Stimulated activated naive CD4-positive, alpha-beta T cell (primary cell): ENCODE measurements at regions not wholly inside any gene's neighbourhood (a gene's known extent, or its start where the extent isn't known, plus 50 kb on each side); places are given as distances from the start of the nearest gene placed in this dataset.
"Not testable (repeated sequence)": the region's sequence is repeated elsewhere in the genome, so short reads cannot be mapped to it uniquely, and the experiment has no call there.

Experiments
- DNase-seq, 6 experiments: peaks; one replicate each; lab custom pipeline; 2025; lab: John Stamatoyannopoulos, UW

DNA sequence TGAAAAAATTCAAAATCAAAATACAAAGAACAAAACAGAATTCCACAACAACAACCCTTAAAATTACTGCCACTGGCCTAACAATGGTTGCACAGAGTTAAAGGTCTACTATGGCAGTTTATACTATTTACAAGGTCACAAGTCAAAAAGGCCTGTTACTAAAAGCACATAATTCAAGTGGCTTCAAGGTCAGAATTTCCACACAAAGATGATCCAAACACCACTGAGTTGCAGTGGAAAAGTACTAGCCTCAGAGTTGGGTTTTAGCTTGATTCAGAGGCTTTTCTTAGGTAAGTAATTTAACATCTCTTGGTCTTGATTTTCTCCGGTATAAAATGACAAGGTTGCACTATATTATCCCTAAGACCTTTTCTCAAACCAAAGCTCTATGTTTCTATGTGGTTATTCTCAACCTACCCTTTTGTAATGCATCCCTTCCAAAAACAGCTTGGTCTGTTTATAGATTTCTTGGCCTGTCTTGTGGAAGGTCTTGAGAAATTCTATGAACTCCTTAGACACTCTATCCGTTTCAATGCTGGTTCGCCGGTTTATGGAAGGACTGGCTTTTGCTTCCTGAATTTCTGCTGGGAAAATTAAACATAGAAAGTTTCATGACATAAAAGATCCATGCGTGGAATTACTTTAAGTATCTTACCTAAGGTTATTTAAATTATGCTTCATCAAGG, 69.5 kb downstream of the MDH2 start:
- DNase-seq, result not testable (repeated sequence)

DNA sequence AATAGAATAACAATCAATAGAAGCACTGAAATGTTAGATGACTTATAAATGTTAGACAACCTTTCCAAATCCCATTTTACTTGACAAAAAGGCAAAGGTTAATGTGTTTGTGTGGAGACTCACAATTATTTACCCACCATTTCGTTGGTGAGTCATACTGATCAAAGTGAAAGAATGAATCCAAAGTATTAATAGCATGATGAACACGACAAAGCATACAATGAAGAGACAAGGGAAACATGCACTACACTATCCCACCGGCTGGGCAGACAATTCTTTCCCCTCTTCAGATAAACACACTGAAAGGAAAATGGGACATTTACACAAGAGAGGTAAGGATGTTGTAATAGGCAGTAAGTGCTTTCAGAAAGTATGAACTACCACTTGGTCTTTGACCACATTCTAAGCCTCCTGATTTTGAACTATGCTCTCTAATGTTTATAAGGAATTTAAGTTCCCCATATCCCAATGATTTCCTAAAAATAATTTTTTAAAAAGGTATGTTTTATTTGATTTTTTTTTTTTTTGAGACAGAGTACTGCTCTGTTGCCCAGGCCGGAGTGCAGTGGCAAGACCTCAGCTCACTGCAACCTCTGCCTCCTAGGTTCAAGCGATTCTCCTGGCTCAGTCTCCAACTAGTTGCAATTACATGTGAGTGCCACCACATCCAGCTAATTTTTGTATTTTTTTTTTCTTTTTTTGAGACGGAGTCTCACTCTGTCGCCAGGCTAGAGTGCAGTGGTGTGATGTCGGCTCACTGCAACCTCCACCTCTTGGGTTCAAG, 70.5 kb downstream of the MDH2 start:
- not testable (repeated sequence) for DNase-seq

DNA sequence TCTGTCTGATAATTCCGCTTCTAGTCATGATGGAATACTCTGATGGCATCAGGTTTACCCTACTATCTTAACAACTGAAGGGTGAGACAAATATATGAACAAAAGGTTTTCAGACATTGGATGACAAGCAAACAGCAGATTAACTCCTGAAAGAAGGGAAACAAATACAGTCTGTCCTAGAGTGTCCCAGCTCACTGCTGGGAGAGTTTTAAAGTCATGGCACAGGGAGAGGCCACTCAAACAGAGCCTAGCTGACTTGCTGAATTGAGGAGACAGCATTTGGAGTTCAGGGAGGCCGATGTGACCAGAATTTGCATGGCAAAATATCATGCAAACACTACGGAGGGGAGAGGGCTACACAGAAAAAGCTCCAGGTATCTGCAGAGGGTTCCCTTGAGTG, 73.1 kb downstream of the MDH2 start:
- DNase-seq, result no peak

DNA sequence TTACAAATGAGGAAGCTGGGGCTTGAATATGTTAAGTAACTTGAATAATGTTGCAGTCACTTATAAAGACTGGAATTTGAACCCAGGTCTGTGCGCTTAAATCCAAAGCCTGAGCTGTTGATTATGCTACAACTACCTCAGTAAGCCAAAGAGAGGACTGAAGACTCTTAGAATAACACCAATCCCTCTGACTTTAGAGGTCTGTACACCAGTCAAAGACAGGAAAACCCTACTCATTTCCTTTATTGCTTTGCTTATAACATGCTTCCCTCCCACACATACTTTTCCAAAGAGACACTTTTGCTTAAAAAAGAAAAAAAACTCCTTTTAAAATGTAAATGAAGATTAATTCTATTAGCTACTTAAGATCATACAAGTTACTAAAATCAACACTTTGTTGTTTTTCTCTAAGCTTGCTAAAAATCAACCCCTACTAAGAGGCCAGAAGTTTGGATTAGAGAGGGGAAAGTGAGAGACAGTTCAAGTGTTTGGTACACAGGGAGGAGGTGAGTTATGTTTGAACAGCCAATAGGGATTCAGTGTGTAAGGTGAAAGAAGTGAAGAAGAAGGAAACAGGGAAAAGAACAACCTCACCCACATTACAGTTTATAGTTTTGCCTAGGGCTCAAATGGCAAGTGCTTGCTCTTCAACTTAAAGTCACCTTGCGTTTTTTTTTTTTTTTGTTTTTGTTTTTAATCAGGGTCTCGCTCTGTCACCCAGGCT, 74.8 kb downstream of the MDH2 start:
- DNase-seq, result no peak

DNA sequence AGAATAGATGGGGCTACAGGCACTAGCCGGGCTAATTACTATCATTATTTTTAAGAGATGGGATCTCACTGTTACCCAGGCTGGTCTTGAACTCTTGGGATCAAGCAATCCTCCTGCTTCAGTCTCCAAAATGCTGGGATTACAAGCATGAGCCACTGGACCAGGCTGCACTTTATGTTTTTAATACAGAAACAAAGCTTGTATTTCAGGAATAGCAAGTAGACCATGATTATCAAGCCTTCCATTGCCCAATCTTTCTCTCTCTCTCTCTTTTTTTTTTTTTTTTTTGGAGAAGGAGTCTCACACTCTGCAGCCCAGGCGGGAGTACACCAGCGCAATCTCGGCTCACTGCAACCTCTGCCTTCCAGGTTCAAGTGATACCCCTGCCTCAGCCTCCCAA, 75.4 kb downstream of the MDH2 start:
- DNase-seq, result no peak

DNA sequence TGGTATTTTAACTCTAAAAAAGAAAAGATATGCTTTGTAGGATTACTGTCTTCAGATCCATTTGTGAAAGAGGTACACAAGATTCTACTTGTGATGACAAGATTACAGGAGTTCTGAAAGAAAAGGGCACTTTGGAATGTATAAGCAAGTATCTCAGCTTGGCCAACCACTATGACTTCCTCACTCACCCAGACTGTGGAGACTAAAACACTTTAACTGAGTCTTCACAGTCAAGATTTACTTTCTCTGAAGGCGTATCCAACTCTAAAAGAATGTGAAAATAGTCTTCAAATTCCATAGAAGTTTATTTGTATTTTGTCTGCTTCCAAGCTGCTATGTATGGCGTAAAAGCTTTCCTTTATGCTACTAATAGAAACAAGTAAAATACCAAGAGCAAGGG, 76.1 kb upstream of the SRRM3 start:
- DNase-seq, result no peak

DNA sequence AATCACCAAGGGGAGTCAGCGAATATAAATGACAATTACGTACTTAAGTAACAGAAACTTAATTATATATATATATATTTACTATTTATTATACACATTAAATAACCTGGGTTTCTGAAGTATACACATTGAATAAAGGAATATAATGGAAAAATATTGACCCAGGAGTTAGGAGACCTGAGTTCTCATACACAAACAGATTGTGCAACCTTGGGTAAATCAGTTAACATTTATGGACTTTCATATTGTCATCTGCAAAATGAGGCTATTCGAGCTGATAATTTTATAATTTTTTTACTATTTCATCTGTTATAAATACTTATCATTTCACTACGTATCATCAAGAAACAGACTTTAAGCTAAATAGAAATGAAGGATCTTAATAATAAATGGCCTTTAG, 75.1 kb upstream of the SRRM3 start:
- DNase-seq, result no peak

DNA sequence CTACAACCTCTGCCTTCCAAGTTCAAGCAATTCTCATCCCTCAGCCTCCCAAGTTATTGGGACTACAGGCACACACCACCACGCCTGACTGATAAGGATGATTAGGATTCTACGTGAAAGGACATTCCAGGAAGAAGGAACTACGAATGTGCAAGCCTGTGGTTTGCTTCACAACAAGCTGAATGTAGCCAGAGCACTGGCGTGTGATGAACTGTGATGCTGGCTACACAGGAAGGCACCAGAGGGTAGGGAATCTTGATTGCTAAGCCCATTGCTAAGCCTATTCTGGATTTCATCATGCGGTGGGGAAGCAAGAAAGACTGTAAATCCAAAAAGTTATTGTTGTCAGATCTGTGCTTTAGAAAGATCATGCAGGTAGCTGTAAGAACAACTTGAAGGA, 72.3 kb upstream of the SRRM3 start:
- DNase-seq, result no peak

DNA sequence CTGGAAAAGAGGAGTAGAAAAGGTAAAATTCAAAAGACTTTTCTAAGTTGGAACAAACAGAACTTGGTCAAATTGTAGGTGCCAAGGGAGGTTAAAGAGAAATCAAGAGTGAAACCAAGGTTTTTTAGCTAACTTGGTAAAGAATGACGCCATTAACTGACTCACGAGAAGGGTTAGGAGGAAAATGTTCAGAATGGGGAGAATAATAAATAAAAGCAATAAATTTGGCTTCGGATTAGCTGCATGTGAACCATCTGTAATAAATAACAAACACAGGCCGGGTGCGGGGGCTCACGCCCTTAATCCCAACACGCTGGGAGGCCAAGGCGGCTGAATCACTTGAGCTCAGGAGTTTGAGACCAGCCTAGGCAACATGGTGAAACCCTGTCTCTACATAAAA, 71.9 kb upstream of the SRRM3 start:
- no peak for DNase-seq

DNA sequence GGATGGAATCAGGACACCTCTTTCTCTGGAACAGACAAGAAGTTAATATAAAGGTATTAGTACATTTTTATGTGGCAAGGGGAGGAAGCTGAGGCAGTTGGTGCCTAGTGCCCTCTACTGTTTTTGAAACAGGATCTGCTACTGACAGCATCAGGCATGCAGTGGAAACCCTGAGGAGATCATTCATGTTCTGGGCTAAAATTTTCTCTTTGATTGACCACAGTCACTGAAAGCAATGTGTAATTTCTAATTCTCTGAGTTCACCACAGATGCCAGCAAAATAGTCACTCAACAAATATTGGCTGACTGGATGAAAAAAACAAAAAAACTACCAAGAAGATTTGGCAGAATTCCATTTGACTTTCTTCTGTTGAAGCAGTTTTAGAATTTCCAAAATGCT, 71.0 kb upstream of the SRRM3 start:
- DNase-seq, result peak in 2 of 6 experiments; percentile 7 to 23

DNA sequence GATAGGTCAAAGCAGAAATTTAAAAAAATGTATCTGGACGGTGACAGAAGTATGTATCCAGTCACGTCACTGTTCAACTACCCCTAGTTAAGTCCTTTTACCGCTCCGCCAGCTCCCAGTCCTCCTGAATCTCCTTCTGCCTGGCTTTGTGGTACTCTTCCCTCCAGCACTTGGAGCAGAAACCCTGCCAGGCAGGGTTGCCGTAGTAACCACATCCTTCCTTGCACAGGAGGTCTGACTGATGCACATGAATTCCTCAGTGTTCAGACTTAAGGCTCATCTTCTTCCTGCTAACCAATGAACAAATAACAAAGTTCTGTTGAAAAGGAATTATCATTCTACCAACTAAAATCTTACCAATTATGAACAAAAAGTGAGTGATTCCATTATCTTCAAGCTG, 69.8 kb upstream of the SRRM3 start:
- DNase-seq, result not testable (repeated sequence)

DNA sequence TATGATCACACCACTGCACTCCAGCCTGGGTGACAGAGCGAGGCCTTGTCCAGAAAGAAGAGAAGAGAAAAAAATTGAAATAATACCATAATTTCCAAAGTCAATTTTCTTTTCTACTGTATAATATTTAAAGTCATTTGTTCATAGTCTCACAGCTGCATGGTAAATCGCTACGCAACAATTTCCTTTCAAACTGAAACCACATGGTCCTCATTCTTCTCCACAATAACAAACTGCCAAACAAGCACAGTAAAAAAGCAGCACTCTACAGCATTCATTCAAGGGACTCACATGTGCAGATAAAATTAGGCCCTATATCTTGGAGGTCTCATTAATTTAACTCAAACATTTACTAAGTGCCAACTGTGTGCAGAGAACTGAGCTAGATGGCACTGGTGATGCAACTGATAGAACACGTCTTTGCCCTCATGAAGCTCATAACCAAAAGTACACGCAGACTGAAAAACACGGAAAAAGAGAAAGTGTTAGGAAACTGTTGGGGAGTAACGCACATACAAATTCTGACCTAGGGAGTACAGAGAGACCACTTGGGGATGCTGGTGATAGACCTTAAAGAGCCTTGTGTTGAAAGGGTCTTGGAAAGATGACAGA, 68.4 kb upstream of the SRRM3 start:
- DNase-seq, result peak in 2 of 6 experiments; percentile 39 to 53

DNA sequence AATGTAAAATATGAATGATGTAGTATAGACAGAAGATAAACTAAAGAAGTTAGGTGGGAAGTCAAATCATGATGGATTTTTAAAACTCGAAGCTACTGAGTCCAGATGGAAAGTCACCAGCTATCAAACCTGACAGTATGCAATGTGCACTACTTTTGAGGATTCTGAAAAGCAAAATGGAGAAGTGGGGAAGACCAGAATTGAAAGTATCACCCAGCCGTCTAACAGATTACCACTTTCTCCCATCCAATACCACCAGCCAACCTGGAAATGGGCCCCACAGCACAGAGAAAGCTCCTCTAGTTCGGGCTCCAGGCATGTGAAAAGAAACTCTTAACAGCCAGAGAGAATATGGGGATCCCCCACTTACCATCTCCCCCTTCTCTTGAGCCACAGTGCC, 67.9 kb upstream of the SRRM3 start:
- no peak for DNase-seq

DNA sequence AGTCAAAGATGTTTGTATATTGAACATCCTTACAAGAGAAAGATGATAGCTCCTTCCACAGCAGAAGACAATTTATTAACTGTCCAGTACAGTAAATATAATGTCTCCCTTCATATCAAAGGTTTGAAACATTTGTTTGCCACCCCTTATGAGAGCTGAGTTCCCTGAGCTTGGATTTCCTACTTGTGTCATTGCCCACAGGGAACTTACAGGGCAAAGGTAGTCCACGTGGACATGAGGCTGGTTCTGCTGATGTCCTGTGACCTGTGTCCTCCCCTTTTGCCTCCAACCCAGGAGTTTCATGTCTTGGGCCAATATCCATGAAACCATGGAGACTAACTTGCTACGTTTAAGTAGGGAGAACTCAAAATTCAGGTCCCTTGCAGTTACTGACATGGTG, 66.4 kb upstream of the SRRM3 start:
- not testable (repeated sequence) for DNase-seq

DNA sequence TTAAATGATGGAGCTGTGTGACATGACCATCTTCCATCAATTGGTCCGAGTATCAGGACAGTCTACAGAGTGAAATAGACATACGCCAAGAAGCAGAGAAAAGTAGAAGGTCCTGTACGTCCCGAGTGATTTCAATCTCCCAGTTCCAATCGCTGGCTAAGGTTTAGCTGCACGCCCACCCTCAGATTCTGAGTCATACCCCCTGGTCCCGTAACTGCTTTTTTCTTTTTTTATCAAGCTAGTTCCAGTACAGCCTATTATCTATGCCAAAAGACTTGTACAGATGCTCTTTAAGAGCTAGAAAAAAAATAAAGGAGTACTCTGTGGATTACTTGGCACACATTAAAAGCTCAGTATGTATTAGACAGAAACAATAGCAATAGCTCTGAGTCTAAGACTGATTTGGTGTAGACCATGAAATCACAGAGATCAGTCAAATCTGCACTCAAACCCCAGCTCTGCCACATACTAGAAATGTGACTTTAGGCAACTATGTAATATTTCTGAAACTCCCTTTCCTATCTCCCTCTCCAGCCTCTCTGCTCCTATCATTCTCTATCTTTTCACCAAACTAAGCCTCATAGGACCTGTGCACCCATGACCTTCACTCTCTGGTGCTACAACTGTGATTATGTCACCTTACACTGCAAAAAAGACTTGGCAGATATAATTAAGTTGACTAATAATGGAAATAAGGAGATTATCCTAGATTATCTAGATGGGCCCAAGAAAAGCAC, 63.0 kb upstream of the SRRM3 start:
- not testable (repeated sequence) for DNase-seq

DNA sequence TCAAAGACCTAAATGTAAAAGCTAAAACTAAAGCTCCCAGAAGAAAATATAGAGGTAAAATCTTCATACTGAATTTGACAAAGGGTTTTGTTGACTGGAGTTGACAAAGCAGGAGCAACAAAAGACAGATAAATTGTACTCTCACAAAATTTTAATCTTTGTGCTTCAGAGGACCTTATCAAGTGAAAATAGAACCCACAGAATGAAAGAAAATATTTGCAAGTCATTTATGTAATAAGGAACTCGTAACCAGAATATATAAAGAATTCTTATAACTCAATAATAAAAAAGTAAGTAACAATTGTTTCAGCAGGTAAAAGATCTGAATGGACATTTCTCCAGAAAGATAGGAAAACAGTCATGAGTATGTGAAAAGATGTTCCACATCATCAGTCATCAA, 62.0 kb upstream of the SRRM3 start:
- no peak for DNase-seq

DNA sequence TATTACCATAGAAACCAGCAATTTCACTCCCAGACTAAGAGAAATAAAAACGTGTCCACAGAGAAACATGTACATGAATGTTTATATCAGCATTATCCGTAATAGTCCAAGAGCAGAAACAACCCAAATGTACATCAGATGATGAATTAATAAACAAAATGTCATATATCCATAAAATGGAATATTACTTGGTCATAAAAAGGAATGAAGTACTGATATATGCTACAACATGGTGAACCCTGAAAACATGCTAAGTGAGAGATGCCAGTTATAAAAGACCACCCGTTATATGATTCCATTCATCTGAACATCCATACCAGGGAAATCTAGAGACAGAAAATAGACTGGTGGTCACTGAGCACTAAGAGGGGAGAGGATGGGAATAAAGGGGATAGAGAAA, 61.4 kb upstream of the SRRM3 start:
- not testable (repeated sequence) for DNase-seq

DNA sequence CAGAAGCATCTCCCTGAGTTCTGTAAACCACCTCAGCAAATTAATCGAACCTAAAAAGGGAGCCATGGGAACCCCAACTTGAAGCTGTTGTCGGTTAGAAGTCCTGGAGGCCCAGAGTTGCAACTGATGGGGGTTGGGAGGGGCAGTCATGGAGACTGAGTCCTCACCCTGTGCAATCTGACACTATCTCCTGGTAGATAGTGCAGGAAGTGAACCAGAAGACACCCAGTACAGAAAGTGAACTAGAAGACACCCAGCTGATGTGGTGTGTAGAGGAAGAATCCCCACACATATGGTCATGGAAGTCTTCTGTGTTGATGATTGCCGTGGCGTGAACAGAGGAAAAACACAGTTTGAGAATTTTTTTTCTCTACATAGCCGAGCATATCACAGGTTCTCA, 58.8 kb upstream of the SRRM3 start:
- DNase-seq, result peak in 1 of 6 experiments; percentile 15

DNA sequence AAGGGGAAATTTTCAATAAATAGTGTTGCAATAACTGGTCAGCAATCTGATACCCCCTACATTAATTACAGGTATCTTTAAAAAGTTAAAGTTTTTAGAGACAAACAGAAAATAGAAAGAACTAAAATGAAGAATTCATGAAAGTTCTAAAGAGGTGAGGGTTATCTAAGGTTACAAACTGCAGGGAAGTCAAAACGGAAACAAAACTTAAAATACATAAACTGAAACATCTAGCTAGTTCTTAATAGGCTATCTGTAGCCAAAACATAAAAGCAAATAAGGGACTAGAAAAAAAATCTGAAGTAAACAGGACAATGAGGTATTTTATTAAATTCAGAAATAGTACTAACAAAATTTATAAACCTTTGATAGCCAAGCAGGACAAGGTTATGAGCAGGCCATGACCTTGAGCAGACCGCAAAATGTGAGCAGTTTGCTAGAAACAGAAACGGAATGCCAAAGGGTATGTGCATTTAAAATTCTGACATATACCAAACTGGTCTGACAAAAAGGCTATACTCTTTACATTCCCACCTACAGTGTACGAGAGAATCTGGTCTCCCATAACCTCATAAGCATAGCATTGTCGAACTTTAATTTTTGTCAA, 56.9 kb upstream of the SRRM3 start:
- DNase-seq, result not testable (repeated sequence)

DNA sequence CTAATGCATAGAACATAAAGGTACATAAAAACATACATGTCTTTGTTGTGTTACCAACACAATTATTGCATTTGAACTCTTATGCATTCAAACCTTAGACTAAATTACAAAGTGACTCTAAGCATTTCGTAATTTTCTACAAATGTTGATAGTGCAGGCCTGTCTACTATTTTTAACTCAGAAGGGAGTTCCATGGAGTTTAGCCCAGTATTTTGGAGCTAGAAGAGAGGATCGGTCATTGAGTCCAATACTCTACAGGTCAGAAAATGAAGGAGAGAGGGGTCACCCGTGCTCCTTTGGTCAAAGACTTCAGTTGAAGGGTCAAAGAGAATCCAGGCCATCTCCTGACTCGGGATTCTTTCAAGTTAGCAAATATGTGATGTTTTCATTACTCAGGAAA, 55.3 kb upstream of the SRRM3 start:
- DNase-seq, result no peak

DNA sequence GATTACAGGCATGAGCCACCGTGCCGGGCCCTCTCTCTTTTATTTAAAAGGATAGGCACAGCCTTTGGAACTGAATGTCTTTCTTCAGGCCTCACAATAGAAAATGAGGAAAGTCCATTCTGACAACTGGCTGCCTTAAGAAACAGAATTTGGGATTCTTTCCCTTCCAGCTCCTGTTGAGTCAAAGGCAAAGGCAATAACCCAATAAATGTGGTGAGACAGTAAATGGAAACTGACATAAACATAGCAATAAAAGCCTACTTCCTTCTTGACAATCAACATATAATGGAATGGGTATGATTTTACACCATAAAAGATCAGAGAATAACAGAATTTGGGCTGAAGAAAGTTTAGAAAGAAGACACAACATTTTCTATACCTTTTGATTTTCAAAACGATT, 52.7 kb upstream of the SRRM3 start:
- DNase-seq, result not testable (repeated sequence)
